A673 (cell line): ENCODE measurements at regions not wholly inside any gene's neighbourhood (a gene's known extent, or its start where the extent isn't known, plus 50 kb on each side); places are given as distances from the start of the nearest gene placed in this dataset.

Experiments
- CTCF ChIP-seq: fragments of 300-800, 200-600 bp; sonication (generic); conservative IDR thresholded peaks from 2 replicates; pipeline ENCODE4 v1.5.1; 2017; ENCODE audit warnings: low read depth, mild to moderate bottlenecking, antibody characterized with exemption, low read length, moderate library complexity, mixed read lengths
- EZH2 ChIP-seq: fragments of 200-600 bp; sonication (generic); IDR thresholded peaks from 2 replicates; pipeline ENCODE4 v1.6.1; 2017; ENCODE audit warnings: borderline replicate concordance, low read depth, mild to moderate bottlenecking, mixed read lengths, antibody characterized with exemption, low read length; ENCODE audit not compliant: poor library complexity, severe bottlenecking

DNA sequence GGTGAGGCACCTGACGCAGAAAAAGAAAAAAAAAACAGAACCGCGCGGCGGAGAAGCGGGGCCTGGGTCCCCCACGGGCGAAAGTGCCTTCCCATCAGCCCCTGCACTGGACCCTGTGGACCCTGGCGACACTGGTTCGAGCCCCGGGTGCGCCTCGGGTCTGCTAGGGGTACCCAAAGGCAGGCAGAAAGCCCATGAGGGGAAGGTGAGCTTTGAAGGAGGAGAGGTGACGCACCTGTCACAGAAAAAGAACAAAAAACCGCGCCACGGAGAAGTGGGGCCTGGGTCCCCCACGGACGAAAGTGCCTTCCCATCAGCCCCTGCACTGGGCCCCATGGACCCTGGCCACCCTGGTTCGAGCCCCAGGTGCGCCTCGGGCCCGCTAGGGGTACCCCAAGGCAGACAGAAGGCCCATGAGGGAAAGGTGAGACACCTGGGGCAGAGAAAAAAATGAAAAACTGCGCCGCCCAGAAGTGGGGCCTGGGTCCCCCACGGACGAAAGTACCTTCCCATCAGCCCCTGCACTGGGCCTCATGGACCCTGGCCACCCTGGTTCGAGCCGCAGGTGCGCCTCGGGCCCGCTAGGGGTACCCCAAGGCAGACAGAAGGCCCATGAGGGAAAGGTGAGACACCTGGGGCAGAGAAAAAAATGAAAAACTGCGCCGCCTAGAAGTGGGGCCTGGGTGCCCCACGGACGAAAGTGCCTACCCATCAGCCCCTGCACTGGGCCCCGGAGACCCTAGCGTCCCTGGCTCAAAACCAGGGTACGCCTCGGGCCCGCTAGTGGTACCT, 227.4 kb downstream of the CCDC74A start:
- TF ChIP-seq CTCF: no peak
- no peak for TF ChIP-seq EZH2
